Transverse colon (tissue), 4 donors: ENCODE measurements at regions not wholly inside any gene's neighbourhood (a gene's known extent, or its start where the extent isn't known, plus 50 kb on each side); places are given as distances from the start of the nearest gene placed in this dataset.

Source experiments
- CTCF ChIP-seq, 5 experiments: fragments of 200-600 bp in 3 of 5; fragments of 450-650 bp in 2 of 5; sonication (generic) in 3 of 5; IDR thresholded peaks; 1 replicate in 2 of 5; 2 replicates in 3 of 5; pipeline ENCODE4 v1.5.1; 2016 to 2017; ENCODE audit warnings: antibody characterized with exemption in 5 of 5, inconsistent platforms in 3 of 5, mild to moderate bottlenecking in 2 of 5, moderate library complexity in 1 of 5
- POLR2A ChIP-seq: fragments of 450-650 bp; IDR thresholded peaks from one replicate; pipeline ENCODE4 v1.6.1; 2016; ENCODE audit warnings: antibody characterized with exemption, mild to moderate bottlenecking, moderate library complexity
- POLR2AphosphoS5 ChIP-seq, 3 donors: sonication (generic); formaldehyde crosslinking; IDR thresholded peaks; one replicate each; pipeline ENCODE4 v1.6.1; 2016; ENCODE audit warnings: antibody characterized with exemption in 3 of 3

- TF ChIP-seq POLR2A (no peak), CTCF (IDR thresholded peaks at IDR 0.05) (no peak), POLR2AphosphoS5 (IDR thresholded peaks at IDR 0.05) (no peak)
Measured at GRCh38 chr17:72175787-72176515, 55.1 kb downstream of the SOX9 start.
